Right lobe of liver (tissue), 6 donors: ENCODE measurements at regions not wholly inside any gene's neighbourhood (a gene's known extent, or its start where the extent isn't known, plus 50 kb on each side); places are given as distances from the start of the nearest gene placed in this dataset.

ENCODE experiments used
- ATAC-seq, 4 donors: fragments of 200-7000 bp; cut with Tn5 transposase; one replicate each; pipeline ENCODE4 v1.9.1; 2020; ENCODE audit warnings: mild to moderate bottlenecking in 4 of 4, moderate library complexity in 4 of 4
- DNase-seq, 3 donors: peaks; one replicate each; pipeline ENCODE4 v3.0.0-alpha.2; 2020
- H3K27ac ChIP-seq, 3 donors: fragments of 200-600 bp; one replicate each; pipeline ENCODE4 v1.8.0; 2022
- H3K27me3 ChIP-seq, 2 donors: fragments of 200-600 bp; one replicate each; pipeline ENCODE4 v1.8.0; 2022
- H3K36me3 ChIP-seq, 4 donors: fragments of 200-600 bp; sonication (generic) in 1 of 4; one replicate each; pipeline versions ENCODE4 v1.5.1 to v1.8.0; 2017 to 2022; ENCODE audit warnings: control low read depth in 1 of 4
- H3K4me1 ChIP-seq, 4 donors: fragments of 200-600 bp; sonication (generic) in 1 of 4; one replicate each; pipeline versions ENCODE4 v1.5.1 to v1.8.0; 2017 to 2022; ENCODE audit warnings: control low read depth in 1 of 4
- H3K4me3 ChIP-seq, 3 donors: fragments of 200-600 bp; one replicate each; pipeline ENCODE4 v1.8.0; 2022
- H3K9me3 ChIP-seq, 4 donors: fragments of 200-600 bp; sonication (generic) in 1 of 4; one replicate each; pipeline versions ENCODE4 v1.5.1 to v1.8.0; 2017 to 2022; ENCODE audit warnings: control low read depth in 1 of 4
- CTCF ChIP-seq, 4 donors: fragments of 200-600 bp in 3 of 4; fragments of 450-650 bp in 1 of 4; IDR thresholded peaks; one replicate each; pipeline versions ENCODE4 v1.5.1 to v1.8.0; 2016 to 2022; ENCODE audit warnings: antibody characterized with exemption in 4 of 4, mild to moderate bottlenecking in 2 of 4
- POLR2A ChIP-seq: fragments of 450-650 bp; IDR thresholded peaks from one replicate; pipeline ENCODE4 v1.6.1; 2017; ENCODE audit warnings: antibody characterized with exemption, mild to moderate bottlenecking
- WGBS: methylation state at CpG from one replicate; pipeline ENCODE4 v1.1.6; 2018; ENCODE audit warnings: low coverage, low lambda C conversion rate; ENCODE audit not compliant: insufficient coverage; ENCODE audit errors: missing lambda C conversion rate; 5-methylcytosine and 5-hydroxymethylcytosine counted together
- intact Hi-C, 2 donors: fragments of 100-400 bp; cut with DNase I; formaldehyde crosslinking; loops; one replicate each; pipeline versions ENCODE4 v1.11.2 to v1.14.1; 2022
- donor health status: DM: no; HTN: yes; CAD: no.
- donor health status: DM: no; HTN: no; CAD: no.
- donor health status: DM: no; HTN: no; CAD: no.
- donor health status: DM: no; HTN: yes; CAD: no.
- donor health status: DM: no; HTN: yes; CAD: no.

GRCh38 chr1:147466543-147466942 is 74.8 kb upstream of the BCL9 start:
- Histone ChIP-seq H3K9me3 (peaks cover 0 to 3% (median 0%) of the 10 kb centered on the region in 4 donors), H3K4me1 (no peaks in the 10 kb centered on the region), H3K36me3 (no peaks in the 10 kb centered on the region), H3K27ac (no peak overlapping the region), H3K27me3 (no peaks in the 10 kb centered on the region), H3K4me3 (no peak overlapping the region)
- ATAC-seq, result no peak
- WGBS, result 60% methylated on average over 3 of the region's 3 CpGs
- TF ChIP-seq CTCF (IDR thresholded peaks at IDR 0.05), result no peak
- TF ChIP-seq POLR2A, result no peak
- DNase-seq, result no peak
- intact Hi-C loops, result no loop called here

GRCh38 chr1:147470079-147470478 is 71.2 kb upstream of the BCL9 start:
- intact Hi-C loops, result no loop called here
- Histone ChIP-seq H3K36me3 (no peaks in the 10 kb centered on the region), H3K4me3 (no peak overlapping the region), H3K4me1 (peaks cover 0 to 22% (median 6%) of the 10 kb centered on the region in 4 donors), H3K9me3 (peaks cover 0 to 3% (median 0%) of the 10 kb centered on the region in 4 donors), H3K27me3 (no peaks in the 10 kb centered on the region), H3K27ac (no peak overlapping the region)
- ATAC-seq, result no peak
- DNase-seq, result no peak
- TF ChIP-seq POLR2A (no peak), CTCF (IDR thresholded peaks at IDR 0.05) (no peak)

- Histone ChIP-seq H3K4me1 (peaks cover 0 to 28% (median 8%) of the 10 kb centered on the region in 4 donors), H3K9me3 (no peaks in the 10 kb centered on the region), H3K36me3 (no peaks in the 10 kb centered on the region), H3K4me3 (peak overlapping the region in 2 of 3 donors; percentile 2 to 31), H3K27ac (peak overlapping the region; percentile 9 to 72 (median 64)), H3K27me3 (no peaks in the 10 kb centered on the region)
- intact Hi-C loops, result no loop called here
- TF ChIP-seq CTCF (IDR thresholded peaks at IDR 0.05) (no peak), POLR2A (no peak)
- 21% methylated on average over 2 of the region's 2 CpGs for WGBS
- ATAC-seq (peak; percentile 12 to 37 (median 26)), DNase-seq (no peak)
These were observed 68.8 kb upstream of the BCL9 start for GRCh38 chr1:147472489-147472888.

- ATAC-seq, result peak; percentile 63 to 89 (median 78)
- H3K27ac ChIP-seq, result peak overlapping the region; percentile 9 to 72 (median 64)
- no peaks in the 10 kb centered on the region for H3K36me3 ChIP-seq
- intact Hi-C loops, result no loop called here
- TF ChIP-seq POLR2A, result no peak
- peaks cover 0 to 28% (median 8%) of the 10 kb centered on the region in 4 donors for H3K4me1 ChIP-seq
- H3K4me3 ChIP-seq, result peak overlapping the region in 2 of 3 donors; percentile 2 to 31
- WGBS, result 17% methylated on average over 5 of the region's 5 CpGs
- no peaks in the 10 kb centered on the region for H3K9me3 ChIP-seq
- H3K27me3 ChIP-seq, result no peaks in the 10 kb centered on the region
- DNase-seq, result no peak
These were observed 68.2 kb upstream of the BCL9 start for GRCh38 chr1:147472966-147473732.

GRCh38 chr1:147473733-147474049 is 67.6 kb upstream of the BCL9 start:
- H3K27me3 ChIP-seq, result no peaks in the 10 kb centered on the region
- no peak overlapping the region for H3K4me3 ChIP-seq
- peak; percentile 18 to 55 (median 32) for ATAC-seq
- H3K4me1 ChIP-seq, result peaks cover 0 to 28% (median 8%) of the 10 kb centered on the region in 4 donors
- no peaks in the 10 kb centered on the region for H3K9me3 ChIP-seq
- no peak for TF ChIP-seq CTCF (IDR thresholded peaks at IDR 0.05)
- TF ChIP-seq POLR2A, result no peak
- DNase-seq, result no peak
- intact Hi-C loops, result no loop called here
- H3K36me3 ChIP-seq, result no peaks in the 10 kb centered on the region
- peak overlapping the region in 2 of 3 donors; percentile 64 to 72 for H3K27ac ChIP-seq
